Esophagus squamous epithelium (tissue), 4 donors: ENCODE measurements at regions not wholly inside any gene's neighbourhood (a gene's known extent, or its start where the extent isn't known, plus 50 kb on each side); places are given as distances from the start of the nearest gene placed in this dataset.

Experiments
- CTCF ChIP-seq, 6 experiments: fragments of 450-650 bp in 4 of 6; fragments of 200-600 bp in 2 of 6; sonication (generic) in 2 of 6; IDR thresholded peaks; one replicate each; pipeline ENCODE4 v1.5.1; 2016 to 2019; ENCODE audit warnings: antibody characterized with exemption in 6 of 6, mild to moderate bottlenecking in 4 of 6, moderate library complexity in 4 of 6
- POLR2A ChIP-seq, 4 donors: fragments of 450-650 bp; IDR thresholded peaks; one replicate each; pipeline ENCODE4 v1.6.1; 2017; ENCODE audit warnings: antibody characterized with exemption in 4 of 4, mild to moderate bottlenecking in 4 of 4, moderate library complexity in 3 of 4

GRCh38 chr1:105004515-105004914 is 1254.8 kb downstream of the AMY1C start:
- TF ChIP-seq CTCF (IDR thresholded peaks at IDR 0.05) (no peak), POLR2A (IDR thresholded peaks at IDR 0.05) (no peak)
